Erythroblast (primary cell): ENCODE measurements at regions not wholly inside any gene's neighbourhood (a gene's known extent, or its start where the extent isn't known, plus 50 kb on each side); places are given as distances from the start of the nearest gene placed in this dataset.

ENCODE experiments used
- GATA1 ChIP-seq: IDR thresholded peaks from 2 replicates; pipeline ENCODE4 v1.6.1; 2011; ENCODE audit warnings: low read depth, mild to moderate bottlenecking, control low read depth, low read length, moderate library complexity
- POLR2A ChIP-seq: IDR thresholded peaks from 2 replicates; pipeline ENCODE4 v1.6.1; 2011; ENCODE audit warnings: mild to moderate bottlenecking, low read length

DNA sequence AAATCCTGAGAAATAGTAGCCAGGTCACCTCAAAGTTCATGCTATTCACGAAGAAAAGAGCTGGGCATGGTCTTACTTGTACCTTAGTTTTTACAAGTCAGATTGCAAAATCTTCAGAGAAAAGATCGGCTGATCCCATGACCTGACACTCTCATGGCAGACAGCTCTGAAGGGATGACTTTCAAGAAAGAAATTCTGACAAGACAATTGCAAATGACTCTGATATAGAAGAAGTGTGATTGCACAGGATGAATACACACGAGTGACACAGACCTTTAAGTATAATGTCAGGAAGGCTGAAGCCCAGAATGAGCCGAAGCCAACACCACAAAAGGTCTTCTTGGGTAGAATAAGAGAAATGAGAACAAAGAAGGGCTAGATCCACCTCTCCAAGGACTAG, 59.4 kb upstream of the DRD2 start:
- TF ChIP-seq POLR2A (no peak), GATA1 (no peak)
